ENCODE measurements at regions not wholly inside any gene's neighbourhood (a gene's known extent, or its start where the extent isn't known, plus 50 kb on each side); places are given as distances from the start of the nearest gene placed in this dataset.
"Not testable (repeated sequence)": the region's sequence is repeated elsewhere in the genome, so short reads cannot be mapped to it uniquely, and the experiment has no call there.

GRCh38 chr2:2660789-2661355 lies 329.8 kb upstream of the MYT1L start:
- DNase-seq (ENCODE audit: extremely low read depth, low read depth, low spot score), result no peak

DNA sequence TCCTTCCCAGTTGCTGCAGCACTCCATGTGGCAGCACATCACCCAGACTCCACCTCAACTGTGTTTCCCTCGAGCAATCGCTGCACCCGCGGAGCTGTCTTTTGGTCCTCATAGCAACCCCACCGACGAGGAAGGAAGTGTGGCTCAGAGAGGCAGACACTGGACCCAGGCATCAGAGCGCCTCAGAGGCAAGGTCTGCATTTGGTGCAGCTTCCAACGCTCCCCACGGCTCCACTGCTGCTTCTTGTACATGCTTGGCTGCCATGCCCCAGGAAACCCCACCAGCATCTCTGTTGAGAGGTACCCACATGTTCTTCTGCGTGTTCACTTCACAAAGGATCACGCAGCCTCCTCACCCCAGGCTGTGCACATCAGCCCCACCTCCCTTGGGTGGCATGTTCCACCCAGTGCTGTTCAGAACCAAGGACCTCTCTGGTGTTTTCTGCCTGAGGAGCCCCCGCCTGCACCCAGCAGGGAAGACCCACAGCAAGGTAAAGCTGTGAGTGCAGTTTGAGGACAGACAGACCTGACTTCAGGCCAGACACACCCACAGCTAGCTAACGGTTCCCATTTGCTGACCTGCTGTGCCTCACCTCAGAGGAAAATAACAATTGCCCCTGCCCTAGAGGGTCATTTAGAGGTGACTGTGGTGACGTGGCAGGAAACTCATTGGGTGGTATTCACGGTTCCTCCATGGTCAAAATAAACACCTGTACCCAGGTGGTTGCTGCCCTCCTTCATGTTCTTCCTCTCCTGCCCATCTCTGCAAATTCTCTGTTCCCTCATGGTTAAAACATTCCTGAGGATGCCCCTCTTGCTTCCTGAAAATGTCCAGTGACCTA lies 326.3 kb upstream of the MYT1L start:
- no peak for DNase-seq (ENCODE audit: extremely low read depth, low read depth, low spot score)

DNA sequence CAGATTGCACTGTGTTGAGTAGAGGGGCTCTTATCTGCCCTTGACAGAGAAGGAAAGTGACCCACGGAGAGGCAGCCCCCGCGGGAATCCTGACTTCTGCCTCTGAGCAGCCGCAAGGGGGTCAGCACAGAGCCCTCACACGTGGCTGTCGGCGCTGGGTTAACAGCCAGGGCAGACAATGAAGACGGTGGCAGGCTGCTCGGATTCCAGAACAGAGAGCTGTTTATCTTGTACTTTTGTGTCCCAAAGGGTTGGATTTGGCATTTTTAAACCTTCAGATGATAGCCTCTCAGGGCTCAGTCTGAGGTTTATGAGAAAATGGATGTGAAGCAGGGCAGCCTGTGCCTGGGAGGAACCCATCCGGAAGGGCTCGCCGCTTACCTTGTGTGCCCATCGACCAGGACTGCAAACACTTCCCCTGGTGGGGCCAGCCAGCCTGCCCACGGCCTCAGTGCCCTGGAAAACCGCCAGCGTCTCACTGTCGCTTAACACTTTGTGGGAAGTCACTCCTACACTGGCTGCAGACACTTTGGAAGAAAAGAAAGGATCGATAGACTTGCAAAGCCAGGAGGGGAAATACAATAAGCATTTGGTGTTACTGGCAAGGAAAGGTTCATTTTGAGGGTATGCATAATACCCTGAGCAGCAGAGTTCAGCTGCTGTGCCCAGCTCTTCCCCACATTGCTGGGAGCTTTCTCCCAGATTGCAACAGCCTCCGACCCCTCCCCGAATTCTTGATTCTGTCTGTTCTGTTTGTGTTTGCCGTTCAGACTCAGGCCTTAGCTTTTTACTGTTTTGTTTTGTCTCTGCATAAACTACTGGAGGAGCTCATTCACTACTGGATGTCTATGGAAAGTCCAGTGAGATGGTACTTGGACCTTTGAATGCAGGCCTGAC lies 325.3 kb upstream of the MYT1L start:
- DNase-seq (ENCODE audit: extremely low read depth, low read depth, low spot score), result no peak

DNA sequence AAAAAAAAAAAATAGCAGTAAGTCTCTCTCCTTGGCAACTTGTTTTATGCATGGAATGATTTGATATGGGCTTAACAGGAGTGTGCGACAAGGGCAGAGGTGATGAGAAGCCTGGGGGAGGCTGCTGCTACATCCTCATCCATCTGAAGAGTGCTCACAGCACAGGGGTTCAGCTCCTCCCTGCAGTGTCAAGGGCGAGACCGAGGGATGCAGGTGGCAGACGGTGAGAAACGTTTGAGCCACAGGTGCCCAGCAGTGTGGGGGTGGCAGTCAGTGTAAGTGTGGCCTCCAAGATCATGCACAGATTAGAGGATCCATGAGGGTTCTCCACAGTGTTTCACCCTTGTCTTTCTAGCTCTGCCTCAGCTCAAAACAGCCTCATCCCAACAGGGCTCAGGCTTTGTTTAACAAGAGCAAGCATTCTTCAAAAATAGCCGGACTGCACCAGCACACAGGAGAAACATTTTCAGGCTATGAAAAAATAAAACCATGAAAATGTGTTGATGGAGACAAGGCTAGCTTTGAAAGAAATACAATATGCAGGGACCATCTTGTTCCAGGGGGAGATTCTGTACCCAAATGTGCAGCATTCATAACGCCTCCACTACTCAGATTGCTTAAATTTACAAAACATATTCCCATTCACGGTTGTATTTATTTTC lies 324.5 kb upstream of the MYT1L start:
- DNase-seq (ENCODE audit: extremely low read depth, low read depth, low spot score), result no peak

DNA sequence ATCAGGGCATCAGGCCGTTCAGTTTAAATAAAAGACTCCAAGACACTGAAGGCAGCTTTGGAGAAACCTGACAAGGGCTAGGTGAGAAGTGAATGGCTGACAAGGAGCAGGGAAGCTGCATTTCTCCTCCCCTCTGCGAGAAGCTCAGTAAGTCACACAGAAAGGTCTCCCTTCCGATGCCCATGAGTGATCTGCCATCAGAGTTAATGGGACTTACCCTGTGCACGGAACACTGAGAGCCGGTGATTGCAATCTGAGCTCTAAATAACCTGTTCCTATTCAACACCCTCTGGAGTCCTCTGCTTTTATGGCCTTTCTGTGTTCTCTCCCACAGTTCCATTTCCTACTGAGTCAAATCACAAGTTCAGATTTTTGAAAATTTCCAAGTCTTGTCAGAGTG lies 322.2 kb upstream of the MYT1L start:
- no peak for DNase-seq (ENCODE audit: extremely low read depth, low read depth, low spot score)

DNA sequence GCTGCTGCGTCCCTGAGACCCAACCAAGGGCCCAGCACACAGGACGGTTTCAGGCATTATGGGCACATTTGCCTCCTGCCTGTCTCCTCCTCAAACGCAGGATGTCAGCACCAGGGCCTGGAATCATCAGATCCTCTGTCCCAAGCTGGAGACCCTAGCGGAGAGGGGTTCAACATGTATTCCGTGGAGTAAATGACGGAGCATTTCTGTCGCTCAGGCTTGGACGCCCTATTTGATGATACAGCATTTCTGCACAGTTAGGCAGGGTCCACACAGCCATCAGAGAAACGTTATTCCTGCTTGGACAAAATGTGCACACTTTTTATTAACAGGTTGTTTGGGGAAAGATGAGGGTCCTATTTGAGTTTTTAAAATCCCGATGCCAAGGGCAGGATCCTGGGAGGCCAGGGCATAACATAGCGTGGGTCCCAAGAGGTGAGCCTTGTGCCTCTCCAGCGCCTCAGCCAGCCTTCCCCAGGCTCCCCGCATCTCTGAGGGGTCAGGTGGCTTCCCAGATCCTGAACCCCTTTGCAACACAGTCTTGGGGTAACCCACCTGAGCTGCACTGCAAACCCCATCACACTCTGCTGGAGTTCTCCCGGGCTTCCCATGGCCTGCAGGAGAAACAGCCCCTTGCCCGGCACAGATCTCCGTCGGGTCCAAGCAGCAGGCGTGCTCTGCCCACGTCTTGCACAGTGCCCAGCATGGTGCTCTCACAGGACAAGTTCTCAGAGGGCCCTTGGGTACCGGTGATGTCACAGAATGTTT lies 319.7 kb upstream of the MYT1L start:
- DNase-seq (ENCODE audit: extremely low read depth, low read depth, low spot score), result no peak

DNA sequence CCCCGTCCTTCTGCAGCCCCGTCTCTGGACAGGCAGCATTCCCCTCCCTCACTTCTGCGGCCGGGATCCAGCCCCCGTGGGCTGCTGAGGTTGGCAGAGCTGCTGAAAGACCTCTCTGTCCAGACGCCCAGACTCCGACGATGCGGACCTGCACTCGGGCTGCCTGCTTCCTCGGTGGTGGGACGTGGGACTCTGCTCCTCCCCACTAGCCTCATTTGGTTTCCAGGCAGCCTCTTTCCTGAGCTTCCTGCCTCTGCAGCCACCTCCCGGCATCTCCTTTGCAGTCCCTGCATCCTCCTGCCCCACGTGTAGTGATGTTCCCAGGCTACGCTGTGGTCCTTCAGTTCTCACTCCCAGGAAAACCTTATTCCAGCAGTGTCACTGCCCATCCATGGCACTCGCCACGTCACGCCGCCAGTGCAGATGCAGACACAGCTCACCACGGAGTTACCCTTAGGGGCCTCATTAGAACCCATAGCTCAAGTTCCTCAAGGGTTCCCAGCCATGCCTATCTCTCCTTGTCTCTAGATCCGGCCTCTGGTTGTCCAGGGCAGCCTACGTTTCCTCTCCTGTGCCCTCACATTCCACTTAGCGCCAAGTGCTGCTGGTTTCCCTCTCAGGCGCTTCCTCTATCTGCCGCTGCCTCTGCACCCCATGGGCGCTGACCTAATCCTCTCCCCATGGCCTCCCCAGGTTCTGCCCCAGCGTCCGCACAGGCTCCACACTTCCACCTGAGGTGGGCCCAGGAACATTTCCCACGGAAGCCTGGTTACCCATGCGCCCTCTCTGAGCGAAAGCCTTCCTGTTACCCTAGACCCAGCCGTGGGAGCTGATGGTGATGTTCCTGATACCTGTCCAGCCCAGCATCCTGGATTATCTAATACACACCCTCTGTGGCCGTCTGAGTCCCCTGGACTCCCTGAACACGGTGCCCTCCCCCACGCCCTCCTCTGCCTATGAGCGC lies 318.3 kb upstream of the MYT1L start:
- no peak for DNase-seq (ENCODE audit: extremely low read depth, low read depth, low spot score)

DNA sequence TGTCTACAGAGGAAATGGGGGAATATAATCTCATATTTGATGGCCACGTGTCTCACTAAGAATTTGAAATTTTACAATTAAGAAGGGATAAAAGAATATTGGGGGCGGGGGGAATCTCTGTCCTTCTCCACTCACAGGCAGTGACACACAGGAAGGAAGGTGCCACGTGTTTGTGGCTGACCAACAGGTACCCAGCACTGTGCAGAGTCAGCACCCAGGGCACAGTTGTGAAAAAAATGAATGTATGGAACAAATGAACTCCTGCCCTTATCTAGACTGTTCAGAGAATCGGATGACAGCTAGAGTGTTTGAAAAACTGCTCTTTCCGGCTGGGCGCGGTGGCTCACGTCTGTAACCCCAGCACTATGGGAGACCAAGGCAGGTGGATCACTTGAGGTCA lies 317.0 kb upstream of the MYT1L start:
- no peak for DNase-seq (ENCODE audit: extremely low read depth, low read depth, low spot score)

GRCh38 chr2:2647141-2647541 lies 316.1 kb upstream of the MYT1L start:
- no peak for DNase-seq (ENCODE audit: extremely low read depth, low read depth, low spot score)

GRCh38 chr2:2646433-2647051 lies 315.5 kb upstream of the MYT1L start:
- DNase-seq (ENCODE audit: extremely low read depth, low read depth, low spot score), result no peak

DNA sequence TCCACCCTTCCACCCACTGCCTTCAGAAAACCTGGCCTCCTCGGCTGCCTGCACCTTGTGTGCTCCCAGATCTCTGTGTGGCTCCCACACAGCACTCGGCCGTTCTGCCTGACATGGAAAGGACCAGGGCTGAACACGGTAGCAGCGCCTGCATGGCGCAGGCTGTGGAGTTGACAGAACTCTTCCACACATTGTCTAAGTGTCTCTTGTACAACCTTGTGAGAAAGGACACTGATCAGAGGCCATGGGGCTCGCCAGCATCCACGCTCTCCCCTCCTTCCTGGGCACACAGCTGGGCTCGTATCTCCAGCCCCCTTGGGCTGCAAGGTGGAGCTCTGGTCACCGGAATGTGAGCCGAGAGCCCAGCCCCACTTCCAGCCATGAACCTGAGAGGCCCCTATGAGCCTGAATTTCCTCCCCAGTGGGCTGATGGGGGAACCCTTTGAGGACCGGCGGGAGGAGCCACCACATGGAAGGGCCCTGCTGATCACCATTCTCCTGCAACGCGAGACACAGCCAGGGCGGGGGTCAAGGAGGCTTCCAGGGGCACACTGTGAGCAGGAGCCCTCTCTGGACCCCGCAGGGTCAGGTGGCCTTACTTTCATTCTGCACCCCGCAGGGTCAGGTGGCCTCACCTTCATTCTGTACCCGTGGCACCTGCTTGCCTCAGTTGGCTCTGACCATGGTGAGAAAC lies 314.2 kb upstream of the MYT1L start:
- no peak for DNase-seq (ENCODE audit: extremely low read depth, low read depth, low spot score)

GRCh38 chr2:2644751-2645150 lies 313.7 kb upstream of the MYT1L start:
- not testable (repeated sequence) for DNase-seq (ENCODE audit: extremely low read depth, low read depth, low spot score)

GRCh38 chr2:2644040-2644439 lies 313.0 kb upstream of the MYT1L start:
- DNase-seq (ENCODE audit: extremely low read depth, low read depth, low spot score), result no peak

- no peak for DNase-seq (ENCODE audit: extremely low read depth, low read depth, low spot score)
Observed at GRCh38 chr2:2642906-2643890, 312.1 kb upstream of the MYT1L start.

DNA sequence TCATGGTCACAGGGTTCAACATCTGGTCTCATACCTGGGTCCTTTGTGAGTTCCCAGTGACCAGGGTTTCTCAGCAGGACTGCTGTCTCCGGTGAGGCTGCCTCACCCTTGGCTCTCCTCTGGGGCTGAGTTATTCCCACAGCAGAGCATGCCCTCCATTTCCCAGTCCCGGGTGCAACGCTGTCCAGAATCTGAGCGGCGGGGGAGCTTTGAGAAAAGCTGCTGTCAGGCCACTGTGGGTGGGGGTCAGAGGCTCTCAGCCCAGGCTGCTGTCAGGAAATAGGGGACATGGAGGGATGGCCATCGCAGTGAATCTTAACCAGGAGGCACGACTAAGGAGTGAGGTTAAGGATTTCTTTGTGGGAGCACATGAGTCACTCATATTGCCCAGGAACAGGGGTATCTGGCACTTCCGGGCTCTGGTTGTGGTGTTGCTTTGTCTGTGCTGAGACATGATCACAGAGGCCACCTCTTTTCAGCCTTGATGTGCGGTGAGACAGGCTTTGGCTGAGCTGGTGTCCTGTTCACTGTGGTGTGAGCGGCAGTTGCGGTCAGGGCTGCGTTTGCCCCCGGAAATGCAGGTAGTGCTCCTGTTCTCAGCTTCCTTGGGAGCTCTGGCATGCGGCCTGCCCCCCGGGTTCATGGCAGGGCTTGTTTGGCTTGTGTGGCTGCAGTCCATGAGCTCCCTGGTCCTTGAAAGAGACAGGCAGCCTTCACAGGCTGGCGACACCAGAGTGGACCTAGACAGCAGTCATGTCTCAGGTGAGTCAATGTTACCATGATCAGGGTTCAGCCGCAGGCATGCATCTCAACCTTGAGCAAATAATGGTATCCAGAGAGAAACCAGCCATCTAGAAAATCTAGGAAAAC lies 310.7 kb upstream of the MYT1L start:
- no peak for DNase-seq (ENCODE audit: extremely low read depth, low read depth, low spot score)

DNA sequence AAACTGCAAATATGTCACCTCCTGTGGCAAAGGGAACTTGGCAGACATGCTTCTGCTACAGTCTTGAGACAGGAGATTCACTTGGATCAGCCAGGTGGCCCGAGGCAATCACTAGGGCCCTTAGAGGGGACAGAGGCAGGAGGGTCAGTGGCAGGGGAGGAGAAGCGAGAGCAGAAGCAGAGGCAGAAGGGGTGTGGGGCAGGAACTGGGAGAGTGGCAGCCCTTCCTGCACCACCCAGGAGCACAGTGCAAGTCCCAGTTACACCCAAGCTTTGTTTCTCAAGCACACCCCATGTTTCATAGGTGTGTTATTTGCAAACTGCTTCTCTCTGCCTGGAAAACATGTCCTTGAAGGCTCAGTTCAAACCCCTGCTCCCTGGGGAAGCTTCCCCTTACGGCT lies 309.7 kb upstream of the MYT1L start:
- no peak for DNase-seq (ENCODE audit: extremely low read depth, low read depth, low spot score)

All from glomerular endothelial cell (primary cell).